Common myeloid progenitor, CD34-positive (primary cell): ENCODE measurements at regions not wholly inside any gene's neighbourhood (a gene's known extent, or its start where the extent isn't known, plus 50 kb on each side); places are given as distances from the start of the nearest gene placed in this dataset.

ENCODE experiments used
- CTCF ChIA-PET: fragments of 350-600 bp; sonication (Branson Sonifier 250); formaldehyde crosslinking; loops from one replicate; lab custom pipeline; 2021; ENCODE audit warnings: antibody characterized with exemption; lab: Charles Lee
- POLR2A ChIA-PET: fragments of 350-600 bp; sonication (Branson Sonifier 250); formaldehyde crosslinking; loops from one replicate; lab custom pipeline; 2021; ENCODE audit warnings: antibody characterized with exemption; lab: Charles Lee
- DNase-seq, 3 donors: peaks; one replicate each; pipeline versions ENCODE4 v3.0.0 to v3.0.0-alpha.2; 2013
- H3K27ac ChIP-seq, 2 experiments: 1 replicate in 1 of 2; 2 replicates in 1 of 2; pipeline ENCODE4 v1.7.0; 2013; ENCODE audit warnings: inconsistent platforms in 2 of 2, low read length in 2 of 2, mild to moderate bottlenecking in 2 of 2, low read depth in 1 of 2, moderate library complexity in 1 of 2; ENCODE audit not compliant: severe bottlenecking in 2 of 2, insufficient read depth in 1 of 2, poor library complexity in 1 of 2
- H3K27me3 ChIP-seq, 5 experiments: replicated peaks in 2 of 5; 1 replicate in 3 of 5; 2 replicates in 2 of 5; pipeline versions ENCODE4 v1.6.1 to v1.7.0; 2013; ENCODE audit warnings: low read length in 4 of 5, mild to moderate bottlenecking in 2 of 5, moderate library complexity in 2 of 5, inconsistent platforms in 1 of 5; ENCODE audit not compliant: insufficient read depth in 5 of 5, control insufficient read depth in 4 of 5
- H3K36me3 ChIP-seq, 4 experiments: 1 replicate in 2 of 4; 2 replicates in 2 of 4; pipeline versions ENCODE4 v1.6.1 to v1.7.0; 2013; ENCODE audit warnings: low read length in 3 of 4, control low read depth in 1 of 4, mild to moderate bottlenecking in 1 of 4; ENCODE audit not compliant: control insufficient read depth in 4 of 4, insufficient read depth in 4 of 4
- H3K4me1 ChIP-seq, 4 experiments: 1 replicate in 3 of 4; 2 replicates in 1 of 4; pipeline versions ENCODE4 v1.6.1 to v1.7.1; 2013; ENCODE audit warnings: low read length in 3 of 4, mild to moderate bottlenecking in 3 of 4, control low read depth in 1 of 4, inconsistent platforms in 1 of 4, moderate library complexity in 1 of 4; ENCODE audit not compliant: control insufficient read depth in 4 of 4, insufficient read depth in 4 of 4; ENCODE audit errors: control extremely low read depth in 1 of 4
- H3K4me3 ChIP-seq, 7 experiments: 1 replicate in 4 of 7; 2 replicates in 3 of 7; pipeline versions ENCODE4 v1.5.1 to v1.7.0; 2013; ENCODE audit warnings: mild to moderate bottlenecking in 7 of 7, low read length in 6 of 7, moderate library complexity in 6 of 7, inconsistent platforms in 2 of 7, low read depth in 2 of 7, control low read depth in 1 of 7; ENCODE audit not compliant: insufficient read depth in 4 of 7, control insufficient read depth in 1 of 7; ENCODE audit errors: extremely low read depth in 1 of 7
- H3K9me3 ChIP-seq, 5 experiments: 1 replicate in 4 of 5; 2 replicates in 1 of 5; pipeline versions ENCODE4 v1.6.1 to v1.7.1; 2013; ENCODE audit warnings: low read length in 4 of 5, mild to moderate bottlenecking in 2 of 5, inconsistent platforms in 1 of 5, low read depth in 1 of 5, moderate library complexity in 1 of 5; ENCODE audit not compliant: control insufficient read depth in 4 of 5, insufficient read depth in 2 of 5; ENCODE audit errors: control extremely low read depth in 1 of 5
- WGBS: methylation state at CpG from one replicate; pipeline ENCODE4 v1.1.5; 2013; ENCODE audit not compliant: insufficient coverage; 5-methylcytosine and 5-hydroxymethylcytosine counted together

GRCh38 chr10:20993830-20994527, 96.9 kb upstream of the NEBL start:
- DNase-seq = no peak
- CTCF ChIA-PET = no interaction called here
- WGBS = 91% methylated on average over 4 of the region's 7 CpGs

GRCh38 chr10:20993389-20993788, 96.3 kb upstream of the NEBL start:
- ChIA-PET CTCF (no interaction called here), POLR2A (no interaction called here)
- Histone ChIP-seq H3K27me3 (no peaks in the 10 kb centered on the region), H3K4me1 (no peaks in the 10 kb centered on the region), H3K36me3 (no peaks in the 10 kb centered on the region), H3K9me3 (peaks cover 0 to 2% (median 0%) of the 10 kb centered on the region in 5 experiments), H3K27ac (no peak overlapping the region), H3K4me3 (no peak overlapping the region)
- 98% methylated on average over 4 of the region's 4 CpGs for WGBS
- DNase-seq = no peak

More at GRCh38 chr10:20993830-20994527, 96.9 kb upstream of the NEBL start:
- Histone ChIP-seq H3K27ac (no peak overlapping the region), H3K4me1 (no peaks in the 10 kb centered on the region), H3K4me3 (no peak overlapping the region), H3K27me3 (no peaks in the 10 kb centered on the region), H3K36me3 (no peaks in the 10 kb centered on the region), H3K9me3 (peaks cover 0 to 2% (median 0%) of the 10 kb centered on the region in 5 experiments)
- POLR2A ChIA-PET = no interaction called here

GRCh38 chr10:20991526-20991925, 94.4 kb upstream of the NEBL start:
- Histone ChIP-seq H3K36me3 (no peaks in the 10 kb centered on the region), H3K9me3 (peaks cover 0 to 2% (median 0%) of the 10 kb centered on the region in 5 experiments), H3K27ac (no peak overlapping the region), H3K4me1 (no peaks in the 10 kb centered on the region), H3K4me3 (no peak overlapping the region), H3K27me3 (no peaks in the 10 kb centered on the region)
- WGBS = no CpG with 5 or more reads among the region's 1 CpG
- ChIA-PET CTCF (interaction anchor here (1.1 kb wide), 1 partner anchor 138 kb away, joined by 3 read pairs; no protein-coding TSS in a partner anchor), POLR2A (no interaction called here)
- DNase-seq = no peak

GRCh38 chr10:20990604-20991003, 93.5 kb upstream of the NEBL start:
- WGBS = no CpG with 5 or more reads among the region's 1 CpG
- ChIA-PET POLR2A (no interaction called here), CTCF (no interaction called here)
- H3K4me1 ChIP-seq = no peaks in the 10 kb centered on the region
- H3K4me3 ChIP-seq = no peak overlapping the region
- peaks cover 0 to 2% (median 0%) of the 10 kb centered on the region in 5 experiments for H3K9me3 ChIP-seq
- H3K27me3 ChIP-seq = no peaks in the 10 kb centered on the region
- DNase-seq = no peak
- H3K36me3 ChIP-seq = no peaks in the 10 kb centered on the region
- H3K27ac ChIP-seq = no peak overlapping the region

GRCh38 chr10:20988357-20988983, 91.4 kb upstream of the NEBL start:
- H3K27me3 ChIP-seq = no peaks in the 10 kb centered on the region
- WGBS = 86% methylated on average over 1 of the region's 1 CpG

GRCh38 chr10:20986049-20986448, 88.9 kb upstream of the NEBL start:
- DNase-seq = no peak
- 94% methylated on average over 2 of the region's 2 CpGs for WGBS

More at GRCh38 chr10:20988357-20988983, 91.4 kb upstream of the NEBL start:
- Histone ChIP-seq H3K4me3 (no peak overlapping the region), H3K9me3 (peaks cover 0 to 2% (median 0%) of the 10 kb centered on the region in 5 experiments), H3K27ac (no peak overlapping the region), H3K4me1 (no peaks in the 10 kb centered on the region), H3K36me3 (no peaks in the 10 kb centered on the region)
- no peak for DNase-seq
- ChIA-PET CTCF (no interaction called here), POLR2A (no interaction called here)

GRCh38 chr10:20984662-20985061, 87.6 kb upstream of the NEBL start:
- DNase-seq = no peak
- CTCF ChIA-PET = no interaction called here
- Histone ChIP-seq H3K4me1 (no peaks in the 10 kb centered on the region), H3K27me3 (no peaks in the 10 kb centered on the region), H3K36me3 (no peaks in the 10 kb centered on the region), H3K27ac (no peak overlapping the region), H3K4me3 (no peak overlapping the region), H3K9me3 (no peaks in the 10 kb centered on the region)
- POLR2A ChIA-PET = no interaction called here
- WGBS = 80% methylated on average over 7 of the region's 8 CpGs

More at GRCh38 chr10:20986049-20986448, 88.9 kb upstream of the NEBL start:
- ChIA-PET CTCF (no interaction called here), POLR2A (no interaction called here)
- Histone ChIP-seq H3K9me3 (no peaks in the 10 kb centered on the region), H3K4me1 (no peaks in the 10 kb centered on the region), H3K27ac (no peak overlapping the region), H3K4me3 (no peak overlapping the region), H3K36me3 (no peaks in the 10 kb centered on the region), H3K27me3 (no peaks in the 10 kb centered on the region)
